ENCODE measurements at regions not wholly inside any gene's neighbourhood (a gene's known extent, or its start where the extent isn't known, plus 50 kb on each side); places are given as distances from the start of the nearest gene placed in this dataset.
A peak's percentile ranks its signal among the peaks of the same experiment; 100 is the strongest.

GRCh38 chr3:178079966-178080365, 456.3 kb upstream of the KCNMB2 start:
- no peaks in the 10 kb centered on the region for H3K9me3 ChIP-seq
- H3K36me3 ChIP-seq: no peaks in the 10 kb centered on the region
- DNase-seq: no peak
- H3K4me1 ChIP-seq: peaks cover 0 to 41% (median 19%) of the 10 kb centered on the region in 4 donors
- intact Hi-C loops (cut with DNase I; ENCODE audit: low total_unique reads): no loop called here
- H3K27ac ChIP-seq: peak overlapping the region in 1 of 2 donors; percentile 10
- TF ChIP-seq, protein P1, sequence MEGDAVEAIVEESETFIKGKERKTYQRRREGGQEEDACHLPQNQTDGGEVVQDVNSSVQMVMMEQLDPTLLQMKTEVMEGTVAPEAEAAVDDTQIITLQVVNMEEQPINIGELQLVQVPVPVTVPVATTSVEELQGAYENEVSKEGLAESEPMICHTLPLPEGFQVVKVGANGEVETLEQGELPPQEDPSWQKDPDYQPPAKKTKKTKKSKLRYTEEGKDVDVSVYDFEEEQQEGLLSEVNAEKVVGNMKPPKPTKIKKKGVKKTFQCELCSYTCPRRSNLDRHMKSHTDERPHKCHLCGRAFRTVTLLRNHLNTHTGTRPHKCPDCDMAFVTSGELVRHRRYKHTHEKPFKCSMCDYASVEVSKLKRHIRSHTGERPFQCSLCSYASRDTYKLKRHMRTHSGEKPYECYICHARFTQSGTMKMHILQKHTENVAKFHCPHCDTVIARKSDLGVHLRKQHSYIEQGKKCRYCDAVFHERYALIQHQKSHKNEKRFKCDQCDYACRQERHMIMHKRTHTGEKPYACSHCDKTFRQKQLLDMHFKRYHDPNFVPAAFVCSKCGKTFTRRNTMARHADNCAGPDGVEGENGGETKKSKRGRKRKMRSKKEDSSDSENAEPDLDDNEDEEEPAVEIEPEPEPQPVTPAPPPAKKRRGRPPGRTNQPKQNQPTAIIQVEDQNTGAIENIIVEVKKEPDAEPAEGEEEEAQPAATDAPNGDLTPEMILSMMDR (IDR thresholded peaks at IDR 0.05): no peak
- no peaks in the 10 kb centered on the region for H3K27me3 ChIP-seq
- H3K4me3 ChIP-seq: no peak overlapping the region

GRCh38 chr3:178082326-178082906, 453.8 kb upstream of the KCNMB2 start:
- TF ChIP-seq, protein P1 (IDR thresholded peaks at IDR 0.05): no peak
- Histone ChIP-seq H3K9me3 (no peaks in the 10 kb centered on the region), H3K4me1 (peaks cover 0 to 51% (median 28%) of the 10 kb centered on the region in 4 donors), H3K36me3 (no peaks in the 10 kb centered on the region), H3K4me3 (no peak overlapping the region), H3K27ac (no peak overlapping the region), H3K27me3 (no peaks in the 10 kb centered on the region)
- intact Hi-C loops (cut with DNase I; ENCODE audit: low total_unique reads): no loop called here
- DNase-seq: no peak

GRCh38 chr3:178083906-178084866, 452.1 kb upstream of the KCNMB2 start:
- Histone ChIP-seq H3K27ac (peak overlapping the region; percentile 3 to 56), H3K4me1 (peaks cover 0 to 43% (median 25%) of the 10 kb centered on the region in 4 donors), H3K9me3 (no peaks in the 10 kb centered on the region), H3K36me3 (no peaks in the 10 kb centered on the region), H3K27me3 (no peaks in the 10 kb centered on the region), H3K4me3 (no peak overlapping the region)
- TF ChIP-seq, protein P1 (IDR thresholded peaks at IDR 0.05): peak; percentile 36 to 59
- DNase-seq: no peak
- intact Hi-C loops (cut with DNase I; ENCODE audit: low total_unique reads): no loop called here

- Histone ChIP-seq H3K4me1 (peaks cover 0 to 36% (median 23%) of the 10 kb centered on the region in 4 donors), H3K9me3 (no peaks in the 10 kb centered on the region), H3K27ac (peak overlapping the region; percentile 36 to 56), H3K36me3 (no peaks in the 10 kb centered on the region), H3K4me3 (no peak overlapping the region), H3K27me3 (no peaks in the 10 kb centered on the region)
- TF ChIP-seq, protein P1 (IDR thresholded peaks at IDR 0.05): no peak
- DNase-seq: peak; percentile 82 to 87
- intact Hi-C loops (cut with DNase I; ENCODE audit: low total_unique reads): no loop called here
Measured at GRCh38 chr3:178084938-178085816, 451.1 kb upstream of the KCNMB2 start.

DNA sequence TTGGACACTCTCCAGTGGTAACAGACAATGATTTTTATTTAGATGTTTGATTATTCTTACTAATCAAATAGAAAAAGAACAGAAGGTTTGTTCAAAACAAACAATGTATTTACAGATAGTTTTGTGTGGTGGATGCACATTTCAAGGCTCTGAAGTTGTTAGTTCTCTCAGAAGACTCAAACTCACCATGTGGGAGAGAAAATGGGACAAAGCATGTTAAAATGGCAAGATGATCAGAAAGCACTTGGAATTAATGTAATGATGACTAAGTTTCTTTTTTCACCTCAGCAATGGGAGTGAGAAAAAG, 450.5 kb upstream of the KCNMB2 start:
- DNase-seq: no peak
- no peaks in the 10 kb centered on the region for H3K27me3 ChIP-seq
- H3K27ac ChIP-seq: peak overlapping the region in 1 of 2 donors; percentile 56
- H3K4me1 ChIP-seq: peaks cover 0 to 33% (median 23%) of the 10 kb centered on the region in 4 donors
- H3K9me3 ChIP-seq: no peaks in the 10 kb centered on the region
- intact Hi-C loops (cut with DNase I; ENCODE audit: low total_unique reads): no loop called here
- no peak overlapping the region for H3K4me3 ChIP-seq
- TF ChIP-seq, protein P1 (IDR thresholded peaks at IDR 0.05): no peak
- H3K36me3 ChIP-seq: no peaks in the 10 kb centered on the region
